Dedifferentiated amniotic fluid mesenchymal stem cell (primary cell): ENCODE measurements at regions not wholly inside any gene's neighbourhood (a gene's known extent, or its start where the extent isn't known, plus 50 kb on each side); places are given as distances from the start of the nearest gene placed in this dataset.
"Not testable (repeated sequence)": the region's sequence is repeated elsewhere in the genome, so short reads cannot be mapped to it uniquely, and the experiment has no call there.

Experiments used
- DNase-seq: peaks from one replicate; pipeline ENCODE4 v3.0.0-alpha.2; 2016; ENCODE audit errors: extremely low spot score

- no peak for DNase-seq
These were observed 119.8 kb downstream of the ZNF330 start for GRCh38 chr4:141340458-141340857.

- peak; percentile 87 for DNase-seq
These were observed 125.4 kb downstream of the ZNF330 start for GRCh38 chr4:141346144-141346543.

GRCh38 chr4:141347684-141348083, 127.0 kb downstream of the ZNF330 start:
- no peak for DNase-seq

GRCh38 chr4:141348125-141348524, 127.4 kb downstream of the ZNF330 start:
- no peak for DNase-seq

GRCh38 chr4:141348573-141348972, 127.9 kb downstream of the ZNF330 start:
- DNase-seq = no peak

GRCh38 chr4:141349236-141349635, 128.5 kb downstream of the ZNF330 start:
- no peak for DNase-seq

- DNase-seq = peak; percentile 69
These were observed 129.6 kb downstream of the ZNF330 start for GRCh38 chr4:141350122-141350905.

GRCh38 chr4:141352331-141352730, 131.6 kb downstream of the ZNF330 start:
- DNase-seq = no peak

- DNase-seq = no peak
These were observed 132.3 kb downstream of the ZNF330 start for GRCh38 chr4:141352909-141353525.

- DNase-seq = peak; percentile 5
These were observed 135.7 kb downstream of the ZNF330 start for GRCh38 chr4:141356321-141356962.

- DNase-seq = peak; percentile 14
These were observed 136.3 kb downstream of the ZNF330 start for GRCh38 chr4:141356963-141357335.

GRCh38 chr4:141368241-141368640, 147.5 kb downstream of the ZNF330 start:
- DNase-seq = not testable (repeated sequence)

GRCh38 chr4:141371206-141371605, 150.5 kb downstream of the ZNF330 start:
- DNase-seq = no peak

GRCh38 chr4:141375855-141376254, 155.2 kb downstream of the ZNF330 start:
- peak; percentile 79 for DNase-seq

GRCh38 chr4:141376769-141377168, 156.1 kb downstream of the ZNF330 start:
- no peak for DNase-seq

- DNase-seq = no peak
These were observed 166.6 kb downstream of the ZNF330 start for GRCh38 chr4:141387299-141387698.

GRCh38 chr4:141388481-141388880, 167.8 kb downstream of the ZNF330 start:
- peak; percentile 78 for DNase-seq

GRCh38 chr4:141389649-141390048, 169.0 kb downstream of the ZNF330 start:
- DNase-seq = peak; percentile 14

- DNase-seq = peak; percentile 13
These were observed 169.9 kb downstream of the ZNF330 start for GRCh38 chr4:141390571-141390970.

GRCh38 chr4:141391293-141391692, 170.6 kb downstream of the ZNF330 start:
- no peak for DNase-seq

- no peak for DNase-seq
These were observed 171.1 kb downstream of the ZNF330 start for GRCh38 chr4:141391771-141392170.

- no peak for DNase-seq
These were observed 174.6 kb downstream of the ZNF330 start for GRCh38 chr4:141395246-141395830.

GRCh38 chr4:141395919-141396318, 175.2 kb downstream of the ZNF330 start:
- no peak for DNase-seq
